ENCODE measurements at regions not wholly inside any gene's neighbourhood (a gene's known extent, or its start where the extent isn't known, plus 50 kb on each side); places are given as distances from the start of the nearest gene placed in this dataset.

DNA sequence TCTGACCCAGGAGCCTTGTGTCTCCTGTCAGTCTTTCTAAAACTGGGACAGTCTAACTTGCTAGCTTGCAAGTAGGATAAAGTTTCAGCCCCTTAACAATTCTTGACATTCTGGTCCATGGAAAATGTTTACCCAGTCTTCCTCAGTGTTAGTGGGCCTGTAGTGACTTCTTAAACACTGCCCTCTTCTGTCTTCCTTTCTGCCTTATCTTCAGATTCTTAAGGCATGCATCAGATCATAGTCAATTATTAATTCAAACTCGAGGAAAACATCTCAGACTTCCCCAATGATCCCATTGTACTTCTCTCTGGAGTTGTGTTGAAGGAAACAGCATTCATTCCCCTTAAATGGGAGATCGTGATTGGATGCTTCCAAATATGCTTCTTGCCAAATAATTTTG, 1199.8 kb downstream of the DTWD2 start:
- H3K9me3 Mint-ChIP-seq: no peaks in the 10 kb centered on the region
- H4K20me1 ChIP-seq (ENCODE audit: low read depth): no peaks in the 10 kb centered on the region
- H3K36me3 Mint-ChIP-seq: no peaks in the 10 kb centered on the region
- no peaks in the 10 kb centered on the region for H3K27me3 ChIP-seq
- no peak overlapping the region for H3K4me2 ChIP-seq
- no peaks in the 10 kb centered on the region for H3F3A ChIP-seq (ENCODE audit: low read depth)
- no peak for TF ChIP-seq EZH2phosphoT487 (IDR thresholded peaks at IDR 0.05)
- TF ChIP-seq, protein P1, sequence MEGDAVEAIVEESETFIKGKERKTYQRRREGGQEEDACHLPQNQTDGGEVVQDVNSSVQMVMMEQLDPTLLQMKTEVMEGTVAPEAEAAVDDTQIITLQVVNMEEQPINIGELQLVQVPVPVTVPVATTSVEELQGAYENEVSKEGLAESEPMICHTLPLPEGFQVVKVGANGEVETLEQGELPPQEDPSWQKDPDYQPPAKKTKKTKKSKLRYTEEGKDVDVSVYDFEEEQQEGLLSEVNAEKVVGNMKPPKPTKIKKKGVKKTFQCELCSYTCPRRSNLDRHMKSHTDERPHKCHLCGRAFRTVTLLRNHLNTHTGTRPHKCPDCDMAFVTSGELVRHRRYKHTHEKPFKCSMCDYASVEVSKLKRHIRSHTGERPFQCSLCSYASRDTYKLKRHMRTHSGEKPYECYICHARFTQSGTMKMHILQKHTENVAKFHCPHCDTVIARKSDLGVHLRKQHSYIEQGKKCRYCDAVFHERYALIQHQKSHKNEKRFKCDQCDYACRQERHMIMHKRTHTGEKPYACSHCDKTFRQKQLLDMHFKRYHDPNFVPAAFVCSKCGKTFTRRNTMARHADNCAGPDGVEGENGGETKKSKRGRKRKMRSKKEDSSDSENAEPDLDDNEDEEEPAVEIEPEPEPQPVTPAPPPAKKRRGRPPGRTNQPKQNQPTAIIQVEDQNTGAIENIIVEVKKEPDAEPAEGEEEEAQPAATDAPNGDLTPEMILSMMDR (IDR thresholded peaks at IDR 0.05): no peak
- no peak for TF ChIP-seq EZH2 (IDR thresholded peaks at IDR 0.05)
- no peaks in the 10 kb centered on the region for H3K4me1 ChIP-seq
- no peaks in the 10 kb centered on the region for H3K27me3 Mint-ChIP-seq (ENCODE audit: insufficient read depth, low read depth)
- H3K4me3 ChIP-seq: no peak overlapping the region
- no peak overlapping the region for H3K4me3 Mint-ChIP-seq
- no peaks in the 10 kb centered on the region for H3K79me2 ChIP-seq (ENCODE audit: low read depth)
- no peak overlapping the region for H3K27ac Mint-ChIP-seq
- no peaks in the 10 kb centered on the region for H3K36me3 ChIP-seq
- no peak overlapping the region for H3K27ac ChIP-seq
- no peaks in the 10 kb centered on the region for H3K4me1 Mint-ChIP-seq
- H3K9ac ChIP-seq: no peak overlapping the region
- H2AFZ ChIP-seq (replicated peaks): no peak overlapping the region
- no peak for DNase-seq (ENCODE audit: low spot score)
- no peaks in the 10 kb centered on the region for H3K9me3 ChIP-seq (ENCODE audit: low read depth)

DNA sequence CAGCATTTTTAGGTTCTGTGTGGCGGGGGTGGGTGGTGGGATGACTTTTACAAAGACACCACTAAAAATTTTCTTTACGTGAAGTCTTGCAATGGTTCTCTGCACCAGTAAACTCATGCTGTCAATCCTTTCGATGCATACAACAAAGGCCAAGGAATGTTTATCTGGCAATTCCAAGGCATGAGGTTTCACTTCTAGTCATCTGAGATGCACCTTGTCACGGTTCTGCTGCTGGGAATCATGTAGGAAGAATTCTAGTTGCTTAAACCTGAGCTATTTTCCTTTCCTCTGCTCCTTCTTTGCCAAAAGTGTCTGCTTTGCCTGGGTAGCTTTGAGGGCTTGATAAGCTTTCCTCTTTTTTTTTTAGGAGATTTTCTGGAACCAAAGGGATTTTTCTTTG, 1204.5 kb upstream of the SEMA6A start:
- TF ChIP-seq EZH2 (IDR thresholded peaks at IDR 0.05) (no peak), EZH2phosphoT487 (IDR thresholded peaks at IDR 0.05) (no peak)
- TF ChIP-seq, protein P1 (IDR thresholded peaks at IDR 0.05): no peak
- no peaks in the 10 kb centered on the region for H3K79me2 ChIP-seq (ENCODE audit: low read depth)
- Mint-ChIP-seq H3K4me3 (no peak overlapping the region), H3K4me1 (no peaks in the 10 kb centered on the region), H3K27me3 (ENCODE audit: insufficient read depth, low read depth) (no peaks in the 10 kb centered on the region), H3K9me3 (peaks cover 4% of the 10 kb centered on the region), H3K36me3 (no peaks in the 10 kb centered on the region), H3K27ac (no peak overlapping the region)
- H3F3A ChIP-seq (ENCODE audit: low read depth): no peaks in the 10 kb centered on the region
- no peak overlapping the region for H2AFZ ChIP-seq (replicated peaks)
- H3K27ac ChIP-seq: no peak overlapping the region
- H4K20me1 ChIP-seq (ENCODE audit: low read depth): no peaks in the 10 kb centered on the region
- H3K4me1 ChIP-seq: no peaks in the 10 kb centered on the region
- no peak overlapping the region for H3K4me2 ChIP-seq
- H3K36me3 ChIP-seq: no peaks in the 10 kb centered on the region
- H3K4me3 ChIP-seq: no peak overlapping the region
- DNase-seq (ENCODE audit: low spot score): no peak
- H3K27me3 ChIP-seq: no peaks in the 10 kb centered on the region
- no peaks in the 10 kb centered on the region for H3K9me3 ChIP-seq (ENCODE audit: low read depth)
- H3K9ac ChIP-seq: no peak overlapping the region

- Mint-ChIP-seq H3K4me3 (no peak overlapping the region), H3K27me3 (ENCODE audit: insufficient read depth, low read depth) (no peaks in the 10 kb centered on the region), H3K9me3 (peaks cover 6% of the 10 kb centered on the region), H3K36me3 (no peaks in the 10 kb centered on the region), H3K4me1 (no peaks in the 10 kb centered on the region), H3K27ac (no peak overlapping the region)
- Histone ChIP-seq H3K9me3 (ENCODE audit: low read depth) (no peaks in the 10 kb centered on the region), H3K79me2 (ENCODE audit: low read depth) (no peaks in the 10 kb centered on the region), H3K4me3 (no peak overlapping the region), H3F3A (ENCODE audit: low read depth) (no peaks in the 10 kb centered on the region), H3K4me1 (no peaks in the 10 kb centered on the region), H2AFZ (replicated peaks) (no peak overlapping the region), H3K36me3 (no peaks in the 10 kb centered on the region), H3K4me2 (no peak overlapping the region), H3K27me3 (no peaks in the 10 kb centered on the region), H3K27ac (no peak overlapping the region), H3K9ac (no peak overlapping the region), H4K20me1 (ENCODE audit: low read depth) (no peaks in the 10 kb centered on the region)
- DNase-seq (ENCODE audit: low spot score): no peak
- TF ChIP-seq EZH2phosphoT487 (IDR thresholded peaks at IDR 0.05) (no peak), EZH2 (IDR thresholded peaks at IDR 0.05) (no peak)
- TF ChIP-seq, protein P1 (IDR thresholded peaks at IDR 0.05): no peak
These were observed 1202.4 kb upstream of the SEMA6A start for GRCh38 chr5:117776977-117777376.

- no peaks in the 10 kb centered on the region for H3K36me3 Mint-ChIP-seq
- no peaks in the 10 kb centered on the region for H3K79me2 ChIP-seq (ENCODE audit: low read depth)
- H3K27me3 Mint-ChIP-seq (ENCODE audit: insufficient read depth, low read depth): no peaks in the 10 kb centered on the region
- no peaks in the 10 kb centered on the region for H4K20me1 ChIP-seq (ENCODE audit: low read depth)
- no peaks in the 10 kb centered on the region for H3K4me1 Mint-ChIP-seq
- H3K4me2 ChIP-seq: no peak overlapping the region
- no peaks in the 10 kb centered on the region for H3K36me3 ChIP-seq
- H3K4me3 ChIP-seq: no peak overlapping the region
- H2AFZ ChIP-seq (replicated peaks): no peak overlapping the region
- no peaks in the 10 kb centered on the region for H3F3A ChIP-seq (ENCODE audit: low read depth)
- H3K4me1 ChIP-seq: no peaks in the 10 kb centered on the region
- no peak overlapping the region for H3K27ac ChIP-seq
- H3K4me3 Mint-ChIP-seq: no peak overlapping the region
- TF ChIP-seq, protein P1 (IDR thresholded peaks at IDR 0.05): no peak
- TF ChIP-seq EZH2phosphoT487 (IDR thresholded peaks at IDR 0.05): no peak
- TF ChIP-seq EZH2 (IDR thresholded peaks at IDR 0.05): no peak
- no peaks in the 10 kb centered on the region for H3K9me3 ChIP-seq (ENCODE audit: low read depth)
- no peak for DNase-seq (ENCODE audit: low spot score)
- H3K27me3 ChIP-seq: no peaks in the 10 kb centered on the region
- no peak overlapping the region for H3K9ac ChIP-seq
- no peak overlapping the region for H3K27ac Mint-ChIP-seq
- peaks cover 13% of the 10 kb centered on the region for H3K9me3 Mint-ChIP-seq
These were observed 1195.3 kb upstream of the SEMA6A start for GRCh38 chr5:117769877-117770276.

Measured in neural progenitor cell (in vitro differentiated cells).